Ishikawa (cell line): ENCODE measurements at regions not wholly inside any gene's neighbourhood (a gene's known extent, or its start where the extent isn't known, plus 50 kb on each side); places are given as distances from the start of the nearest gene placed in this dataset.

Experiments used
- EP300 ChIP-seq: IDR thresholded peaks from 2 replicates; pipeline ENCODE4 v1.6.1; 2012; ENCODE audit warnings: borderline replicate concordance
- REST ChIP-seq: IDR thresholded peaks from 2 replicates; pipeline ENCODE4 v1.6.1; 2012; ENCODE audit warnings: low read depth, mild to moderate bottlenecking

GRCh38 chr10:62545160-62546066 is 171.2 kb downstream of the ZNF365 start:
- TF ChIP-seq EP300: no peak
- TF ChIP-seq REST: no peak
